ENCODE measurements at regions not wholly inside any gene's neighbourhood (a gene's known extent, or its start where the extent isn't known, plus 50 kb on each side); places are given as distances from the start of the nearest gene placed in this dataset.
"Not testable (repeated sequence)": the region's sequence is repeated elsewhere in the genome, so short reads cannot be mapped to it uniquely, and the experiment has no call there.

GRCh38 chr9:31697956-31698355, 686.5 kb upstream of the ACO1 start:
- no peak for DNase-seq (ENCODE audit: low spot score)

- DNase-seq (ENCODE audit: low spot score), result no peak
These were observed 684.6 kb upstream of the ACO1 start for GRCh38 chr9:31699836-31700235.

- peak; percentile 49 for DNase-seq (ENCODE audit: low spot score)
These were observed 684.0 kb upstream of the ACO1 start for GRCh38 chr9:31700252-31701045.

GRCh38 chr9:31702957-31703356, 681.5 kb upstream of the ACO1 start:
- no peak for DNase-seq (ENCODE audit: low spot score)

- DNase-seq (ENCODE audit: low spot score), result no peak
These were observed 669.2 kb upstream of the ACO1 start for GRCh38 chr9:31715250-31715649.

- DNase-seq (ENCODE audit: low spot score), result no peak
These were observed 665.2 kb upstream of the ACO1 start for GRCh38 chr9:31719262-31719661.

- DNase-seq (ENCODE audit: low spot score), result no peak
These were observed 654.0 kb upstream of the ACO1 start for GRCh38 chr9:31730398-31730797.

GRCh38 chr9:31733166-31733565, 651.3 kb upstream of the ACO1 start:
- DNase-seq (ENCODE audit: low spot score), result no peak

- DNase-seq (ENCODE audit: low spot score), result no peak
These were observed 647.8 kb upstream of the ACO1 start for GRCh38 chr9:31736581-31737179.

GRCh38 chr9:31740705-31741104, 643.7 kb upstream of the ACO1 start:
- DNase-seq (ENCODE audit: low spot score), result no peak

GRCh38 chr9:31744589-31744988, 639.9 kb upstream of the ACO1 start:
- no peak for DNase-seq (ENCODE audit: low spot score)

- no peak for DNase-seq (ENCODE audit: low spot score)
These were observed 639.0 kb upstream of the ACO1 start for GRCh38 chr9:31745468-31745867.

- DNase-seq (ENCODE audit: low spot score), result no peak
These were observed 638.6 kb upstream of the ACO1 start for GRCh38 chr9:31745886-31746285.

GRCh38 chr9:31753756-31754155, 630.7 kb upstream of the ACO1 start:
- no peak for DNase-seq (ENCODE audit: low spot score)

GRCh38 chr9:31759703-31760102, 624.7 kb upstream of the ACO1 start:
- no peak for DNase-seq (ENCODE audit: low spot score)

- not testable (repeated sequence) for DNase-seq (ENCODE audit: low spot score)
These were observed 610.4 kb upstream of the ACO1 start for GRCh38 chr9:31774021-31774420.

GRCh38 chr9:31774571-31774970, 609.9 kb upstream of the ACO1 start:
- no peak for DNase-seq (ENCODE audit: low spot score)

GRCh38 chr9:31776471-31776870, 608.0 kb upstream of the ACO1 start:
- DNase-seq (ENCODE audit: low spot score), result no peak

- DNase-seq (ENCODE audit: low spot score), result no peak
These were observed 601.0 kb upstream of the ACO1 start for GRCh38 chr9:31783491-31783890.

GRCh38 chr9:31790720-31791119, 593.7 kb upstream of the ACO1 start:
- no peak for DNase-seq (ENCODE audit: low spot score)

- DNase-seq (ENCODE audit: low spot score), result peak; percentile 45
These were observed 584.4 kb upstream of the ACO1 start for GRCh38 chr9:31799953-31800609.

GRCh38 chr9:31807574-31808256, 576.7 kb upstream of the ACO1 start:
- no peak for DNase-seq (ENCODE audit: low spot score)

- no peak for DNase-seq (ENCODE audit: low spot score)
These were observed 575.7 kb upstream of the ACO1 start for GRCh38 chr9:31808766-31809165.
